ENCODE measurements at regions not wholly inside any gene's neighbourhood (a gene's known extent, or its start where the extent isn't known, plus 50 kb on each side); places are given as distances from the start of the nearest gene placed in this dataset.
"Not testable (repeated sequence)": the region's sequence is repeated elsewhere in the genome, so short reads cannot be mapped to it uniquely, and the experiment has no call there.

DNA sequence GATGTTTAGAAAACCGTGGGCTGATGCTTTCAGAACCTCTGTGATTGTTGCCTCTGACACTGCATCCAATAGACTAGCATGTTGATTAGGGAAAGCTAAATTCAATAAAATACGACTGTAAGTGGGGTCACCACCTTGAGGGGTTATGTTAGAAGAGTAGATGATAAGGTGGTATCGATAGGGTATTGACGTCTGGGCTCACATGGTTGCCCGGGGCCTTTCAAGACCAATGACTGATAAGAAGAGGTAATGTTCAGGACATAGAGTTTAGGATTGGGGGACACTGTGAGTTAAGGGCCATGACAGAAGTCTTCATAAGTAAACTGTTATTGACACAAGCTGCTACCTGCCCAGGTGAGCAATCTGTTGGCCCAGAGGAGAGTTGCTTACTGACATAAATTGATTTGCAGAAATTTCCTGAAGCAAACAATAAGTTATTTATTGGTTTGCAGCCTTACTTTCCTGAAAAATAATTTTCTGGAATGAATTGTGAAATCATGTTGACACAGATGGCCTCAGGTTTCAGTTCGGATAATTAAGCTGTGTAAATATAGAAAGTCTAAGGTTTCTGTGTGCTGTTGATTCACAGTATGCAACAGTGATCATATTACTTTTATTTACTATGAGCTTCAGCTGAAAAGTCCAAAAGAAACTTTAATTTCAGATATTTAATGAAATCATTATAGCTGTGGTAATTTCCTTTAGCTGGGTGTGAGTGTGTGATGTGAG lies 289.9 kb upstream of the PRSS16 start:
- DNase-seq: not testable (repeated sequence)

DNA sequence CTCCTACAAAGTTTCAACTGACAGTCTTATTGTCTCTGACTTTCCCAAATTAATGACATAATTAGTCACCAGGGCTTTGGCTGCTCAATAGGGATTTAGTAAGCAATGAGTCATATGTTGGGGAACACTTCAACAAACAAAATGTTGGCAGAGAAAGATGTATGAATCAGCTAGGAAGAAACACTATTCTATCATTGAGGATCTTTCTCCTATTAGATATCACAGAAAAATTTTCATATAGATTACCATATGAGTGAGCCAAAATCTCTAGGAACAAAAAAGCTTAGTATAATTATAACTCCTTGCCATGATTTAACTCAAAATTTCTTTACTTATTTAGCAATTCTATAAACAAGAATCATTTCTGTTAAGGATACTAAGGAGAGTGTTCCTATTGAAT lies 286.3 kb upstream of the PRSS16 start:
- DNase-seq: not testable (repeated sequence)

DNA sequence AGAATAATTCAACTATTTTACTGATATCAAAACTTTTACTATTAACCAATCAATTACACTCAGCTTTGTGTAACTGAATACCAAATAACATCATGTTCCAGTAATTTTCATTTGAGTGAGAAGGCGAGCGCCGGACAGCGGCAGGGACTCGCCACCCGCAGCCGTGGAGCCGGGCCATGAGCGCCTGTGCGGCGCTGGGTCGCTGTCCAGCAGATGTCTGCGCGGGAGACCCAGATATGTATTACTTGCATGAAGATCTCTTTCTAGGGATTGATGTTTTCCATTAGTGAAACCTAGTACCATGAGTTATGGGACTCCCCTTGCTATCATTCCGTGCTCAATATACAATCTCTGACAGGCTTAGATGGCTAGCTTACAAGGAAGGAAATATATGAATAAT lies 245.1 kb upstream of the PRSS16 start:
- no peak for DNase-seq

DNA sequence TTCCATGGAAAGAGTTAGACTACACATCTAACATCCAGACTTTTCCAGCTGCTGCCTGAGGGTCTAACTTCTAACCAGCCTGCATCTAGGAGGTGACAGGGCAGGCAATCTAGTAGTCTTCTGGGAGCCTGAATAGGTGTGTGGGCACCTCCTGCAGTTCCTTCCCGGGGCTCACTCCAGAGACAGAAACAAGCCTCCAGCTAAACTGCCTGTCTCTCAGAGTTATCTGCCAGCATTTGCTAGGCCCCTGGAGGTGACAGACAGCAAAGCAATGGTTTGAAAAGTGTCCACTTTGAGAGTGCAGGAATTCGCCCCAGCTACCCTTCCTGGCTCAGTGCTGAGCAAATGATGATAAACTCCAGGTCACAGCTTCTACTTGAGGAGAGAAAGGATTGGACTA lies 240.5 kb upstream of the PRSS16 start:
- DNase-seq: no peak

DNA sequence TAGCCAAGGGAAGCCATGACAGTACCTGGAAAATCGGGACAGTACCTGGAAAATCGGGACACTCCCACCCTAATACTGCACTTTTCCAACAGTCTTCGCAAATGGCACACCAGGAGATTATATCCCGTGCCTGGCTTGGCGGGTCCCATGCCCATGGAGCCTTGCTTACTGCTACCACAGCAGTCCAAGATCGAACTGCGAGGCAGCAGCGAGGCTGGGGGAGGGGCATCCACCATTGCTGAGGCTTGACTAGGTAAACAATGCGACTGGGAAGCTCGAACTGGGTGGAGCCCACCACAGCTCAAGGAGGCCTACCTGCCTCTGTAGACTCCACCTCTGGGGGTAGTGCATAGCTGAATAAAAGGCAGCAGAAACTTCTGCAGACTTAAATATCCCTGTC lies 238.9 kb upstream of the PRSS16 start:
- not testable (repeated sequence) for DNase-seq

DNA sequence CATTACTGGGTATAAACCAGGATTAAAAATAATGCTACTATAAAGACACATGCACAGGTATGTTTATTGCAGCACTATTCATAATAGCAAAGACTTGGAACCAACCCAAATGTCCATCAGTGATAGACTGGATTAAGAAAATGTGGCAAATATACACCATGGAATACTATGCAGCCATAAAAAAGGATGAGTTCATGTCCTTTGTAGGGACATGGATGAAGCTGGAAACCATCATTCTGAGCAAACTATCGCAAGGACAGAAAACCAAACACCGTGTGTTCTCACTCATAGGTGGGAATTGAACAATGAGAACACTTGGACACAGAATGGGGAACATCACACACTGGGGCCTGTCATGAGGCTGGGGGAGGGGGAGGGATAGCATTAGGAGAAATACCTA lies 233.4 kb upstream of the PRSS16 start:
- not testable (repeated sequence) for DNase-seq

DNA sequence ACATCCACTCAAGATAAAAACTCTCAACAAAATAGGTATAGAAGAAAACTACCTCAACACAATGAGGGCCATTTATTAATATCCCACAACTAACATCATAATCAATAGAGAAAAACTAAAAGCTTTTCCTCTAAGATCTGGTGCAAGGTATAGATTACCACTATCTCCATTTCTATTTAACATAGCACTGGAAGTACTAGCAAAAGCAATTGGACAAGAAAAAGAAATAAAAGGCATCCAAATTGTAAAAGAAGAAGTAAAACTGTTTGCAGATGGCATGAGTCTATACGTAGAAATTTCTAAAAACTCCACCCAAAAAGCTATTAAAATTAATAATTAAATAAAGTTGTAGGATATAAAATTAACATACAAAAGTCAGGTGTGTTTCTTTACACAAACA lies 230.8 kb upstream of the PRSS16 start:
- DNase-seq: no peak

DNA sequence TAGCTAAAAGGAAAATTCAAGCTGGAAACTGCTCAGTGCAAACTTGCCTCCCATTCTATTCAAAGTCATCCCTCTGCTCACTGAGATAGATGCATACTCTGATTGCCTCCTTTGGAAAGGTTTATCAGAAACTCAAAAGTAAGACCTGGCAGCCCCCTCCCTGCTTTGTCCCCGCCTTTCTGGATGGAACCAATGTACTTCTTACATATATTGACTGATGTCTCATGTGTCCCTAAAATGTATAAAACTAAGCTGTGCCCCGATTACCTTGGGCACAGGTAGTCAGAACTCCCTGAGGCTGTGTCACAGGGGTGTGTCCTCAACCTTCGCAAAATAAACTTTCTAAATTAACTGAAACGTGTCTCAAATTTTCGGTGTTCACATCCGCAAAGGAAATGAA lies 229.1 kb upstream of the PRSS16 start:
- DNase-seq: not testable (repeated sequence)

DNA sequence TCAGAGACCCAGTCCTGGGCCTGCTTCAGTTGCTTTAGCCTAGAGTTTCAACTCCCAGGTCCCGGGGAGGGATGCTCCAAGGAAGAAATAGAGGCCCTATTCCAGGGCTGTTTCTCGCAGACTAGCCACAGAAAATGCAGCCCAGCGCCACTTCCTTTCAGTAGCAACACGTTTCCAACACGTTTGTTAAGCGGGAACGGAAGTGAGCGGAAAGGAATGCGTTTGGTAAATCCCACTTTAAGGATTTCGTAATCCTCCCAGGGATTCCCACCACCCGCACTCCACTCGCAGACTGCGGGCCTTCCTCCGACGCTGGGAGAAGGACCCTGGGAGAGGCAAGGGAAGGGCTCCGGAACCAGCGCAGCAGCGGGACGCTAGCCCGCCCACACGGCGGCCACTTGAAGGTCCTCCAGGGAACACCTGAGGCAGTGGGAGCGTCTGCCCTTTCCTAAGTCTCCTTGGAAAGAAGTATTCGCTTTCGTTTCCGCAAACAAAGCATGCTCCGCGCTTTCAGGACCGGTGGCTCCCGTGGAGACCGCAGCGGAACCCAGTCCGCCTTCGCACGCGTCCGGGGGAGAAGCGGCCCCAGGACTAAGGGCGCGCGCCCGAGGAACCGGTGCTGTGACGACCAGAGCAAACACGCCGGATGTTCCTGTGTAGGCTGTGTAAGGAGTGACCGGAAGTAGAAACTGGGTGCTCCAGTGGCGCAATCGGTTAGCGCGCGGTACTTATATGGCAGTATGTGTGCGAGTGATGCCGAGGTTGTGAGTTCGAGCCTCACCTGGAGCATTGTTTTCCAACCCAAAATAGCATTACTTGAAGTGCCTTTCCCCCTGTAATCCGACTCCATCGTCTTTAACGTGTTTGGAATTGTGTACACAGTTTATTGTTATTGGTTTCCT lies 227.6 kb upstream of the PRSS16 start:
- DNase-seq: peak; percentile 47

DNA sequence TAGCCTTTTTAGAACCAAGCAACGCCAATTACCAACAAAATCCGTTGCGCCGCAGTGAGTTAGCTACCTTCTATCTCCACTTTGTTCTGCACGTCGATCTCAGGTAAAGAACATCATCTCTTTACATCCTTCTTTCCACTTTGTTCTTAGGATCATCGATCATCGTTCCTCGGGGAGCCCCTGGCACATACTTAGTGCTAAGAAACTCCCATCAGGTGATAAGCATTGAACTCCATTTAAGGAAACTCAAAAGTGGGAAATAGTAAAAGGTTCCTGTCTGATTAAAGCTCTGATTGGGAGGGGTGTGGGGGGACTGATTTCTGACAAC lies 227.0 kb upstream of the PRSS16 start:
- no peak for DNase-seq

DNA sequence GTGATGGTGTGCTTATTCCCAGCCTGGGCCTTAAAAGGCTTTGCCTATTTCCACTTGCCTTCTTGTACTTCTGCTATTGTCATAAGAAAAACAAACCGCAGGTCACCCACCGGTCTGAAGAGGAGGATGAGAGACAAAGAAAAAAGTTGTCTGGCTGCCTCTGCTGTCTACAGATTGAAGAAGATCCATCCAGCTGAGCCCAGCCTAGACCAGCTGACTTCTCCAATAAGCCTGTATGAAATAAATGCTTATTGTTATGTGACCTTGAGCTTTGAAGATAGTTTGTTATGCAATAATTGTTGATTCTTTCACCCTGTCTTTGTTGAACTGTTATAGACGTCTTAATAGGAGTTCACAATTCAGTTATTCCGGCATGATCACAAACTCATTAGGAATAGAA lies 223.8 kb upstream of the PRSS16 start:
- DNase-seq: no peak

DNA sequence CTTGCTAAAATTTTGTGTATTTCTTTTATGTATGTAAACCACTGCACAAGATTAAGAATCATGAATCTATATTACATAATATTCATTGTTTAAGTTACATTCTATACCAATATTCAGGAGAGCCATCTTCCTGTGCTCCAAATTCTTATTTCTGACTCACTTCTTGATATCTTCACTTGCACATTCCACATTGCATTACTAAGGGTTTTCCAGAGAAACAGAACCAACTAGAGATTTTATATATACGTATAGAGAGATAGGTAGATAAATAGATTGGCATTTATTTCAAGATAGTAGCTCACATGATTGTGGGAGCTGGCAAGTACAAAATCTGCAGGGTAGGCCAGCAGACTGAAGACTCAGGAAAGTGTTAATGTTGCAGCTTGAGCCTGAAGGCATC lies 222.2 kb upstream of the PRSS16 start:
- no peak for DNase-seq

DNA sequence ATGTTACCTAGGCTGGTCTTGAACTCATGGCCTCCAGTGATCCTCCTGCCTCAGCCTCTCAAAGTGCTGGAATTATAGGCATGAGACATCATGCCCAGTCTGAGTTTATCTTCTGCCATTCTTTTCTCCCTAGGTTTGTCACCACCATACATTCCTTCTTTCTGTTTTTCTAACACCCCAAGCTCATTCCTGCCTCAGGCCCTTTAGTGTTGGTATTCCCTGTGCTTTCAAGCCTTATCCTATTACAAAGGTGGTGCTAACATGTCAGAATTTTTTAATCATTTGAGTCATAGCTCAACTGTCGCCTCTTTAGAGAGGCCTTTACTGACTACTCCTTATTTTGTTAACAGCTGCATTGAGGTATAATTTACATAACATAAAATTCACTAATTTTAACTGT lies 221.1 kb upstream of the PRSS16 start:
- no peak for DNase-seq

DNA sequence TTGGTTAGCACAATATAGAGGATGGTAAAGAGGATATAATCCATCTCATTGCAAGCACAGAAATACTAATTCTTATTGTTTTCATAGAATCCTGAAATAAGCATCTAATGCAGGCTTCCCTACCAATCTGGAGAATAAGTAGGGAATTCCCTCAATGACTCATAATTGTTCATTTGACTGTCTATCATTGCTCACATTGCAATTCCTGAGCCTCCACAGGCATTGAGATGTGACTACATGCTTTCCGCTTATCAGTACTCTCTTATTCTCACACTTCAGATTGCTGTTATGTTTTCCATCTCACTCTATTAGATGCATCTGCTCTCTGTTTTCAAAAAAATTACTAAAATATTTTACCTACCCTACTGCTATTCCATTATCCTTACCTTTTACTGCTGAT lies 216.2 kb upstream of the PRSS16 start:
- no peak for DNase-seq

DNA sequence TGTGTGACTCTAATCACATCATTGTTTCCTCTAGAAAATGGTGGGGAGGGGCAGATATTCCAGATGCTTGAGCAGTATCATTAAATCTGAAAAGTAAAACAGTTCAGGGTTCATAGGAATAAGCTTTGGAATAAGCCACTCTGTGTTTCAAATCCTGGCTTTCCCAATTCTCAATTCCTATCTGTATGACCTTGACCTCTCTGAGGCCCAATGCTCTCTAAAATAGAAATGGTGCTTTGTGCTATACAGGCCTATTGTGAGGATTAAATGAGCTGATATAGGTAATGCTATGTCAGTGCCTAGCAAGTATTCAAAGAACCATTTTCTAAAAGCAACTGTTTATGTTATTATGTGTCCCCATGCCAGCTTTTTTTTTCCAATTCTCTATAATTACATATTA lies 209.0 kb upstream of the PRSS16 start:
- no peak for DNase-seq

DNA sequence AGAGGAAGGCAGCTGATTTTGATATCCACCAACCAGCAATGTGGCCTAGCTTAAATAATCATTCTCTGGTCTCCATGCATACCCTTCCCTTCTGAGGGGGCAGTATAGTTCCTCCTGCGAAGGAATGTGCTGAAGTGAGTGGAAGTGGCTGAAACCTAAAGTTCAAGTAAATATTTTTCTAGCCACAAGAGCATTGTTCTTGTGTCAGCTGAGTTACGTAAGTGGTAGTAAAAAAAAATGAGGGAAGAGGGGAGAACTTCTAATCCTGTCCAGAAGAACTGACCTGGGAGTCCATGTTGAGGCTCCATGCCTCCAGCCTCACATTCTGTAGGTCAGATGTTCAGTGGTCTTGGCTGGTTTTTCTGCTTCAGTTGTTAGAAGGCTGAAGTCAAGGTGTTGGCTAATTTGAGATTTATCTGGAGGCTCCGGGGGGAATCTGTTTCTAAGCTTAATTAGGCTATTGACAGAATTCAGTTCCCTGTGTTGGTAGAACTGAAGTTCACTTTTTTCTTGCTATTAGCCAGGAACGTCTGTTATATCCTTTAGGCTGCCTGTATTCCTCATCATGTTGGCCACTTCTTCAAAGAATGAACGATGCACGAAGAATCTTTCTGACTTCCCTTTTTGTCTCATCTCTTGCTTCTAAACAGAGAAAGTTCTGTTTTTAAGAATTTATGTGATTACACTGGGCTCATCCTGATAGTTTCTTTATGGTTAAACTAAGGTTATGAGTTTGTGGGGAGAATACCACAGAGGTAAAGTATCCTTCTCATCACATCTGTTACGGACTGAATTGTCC lies 207.1 kb upstream of the PRSS16 start:
- DNase-seq: no peak

DNA sequence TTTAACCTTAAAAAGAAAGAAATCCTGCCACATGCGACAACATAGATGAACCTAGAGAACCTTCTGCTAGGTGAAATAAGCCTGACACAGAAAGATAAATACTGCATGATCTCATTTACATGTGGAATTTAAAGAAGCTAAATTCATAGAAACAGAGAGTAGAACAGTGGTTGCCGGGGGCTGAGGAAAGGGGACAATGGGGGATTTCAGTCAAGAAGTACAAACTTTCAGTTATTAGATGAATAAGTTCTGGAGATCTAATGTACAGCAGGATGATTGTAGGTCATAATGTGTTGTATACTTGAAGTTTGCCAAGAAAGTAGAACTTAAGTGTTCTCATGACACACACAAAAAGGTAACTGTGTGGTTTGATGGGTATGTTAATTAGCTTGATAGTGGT lies 204.3 kb upstream of the PRSS16 start:
- DNase-seq: no peak

DNA sequence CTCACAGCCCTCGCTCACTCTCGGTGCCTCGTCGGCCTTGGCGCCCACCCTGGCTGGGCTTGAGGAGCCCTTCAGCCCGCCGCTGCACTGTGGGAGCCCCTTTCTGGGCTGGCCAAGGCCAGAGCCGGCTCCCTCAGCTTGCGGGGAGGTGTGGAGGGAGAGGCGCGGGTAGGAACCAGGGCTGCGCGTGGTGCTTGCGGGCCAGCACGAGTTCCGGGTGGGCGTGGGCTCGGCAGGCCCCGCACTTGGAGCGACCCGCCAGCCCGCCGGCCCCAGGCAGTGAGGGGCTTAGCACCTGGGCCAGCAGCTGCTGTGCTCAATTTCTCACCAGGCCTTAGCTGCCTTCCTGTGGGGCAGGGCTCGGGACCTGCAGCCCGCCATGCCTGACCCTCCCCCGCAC lies 202.4 kb upstream of the PRSS16 start:
- DNase-seq: not testable (repeated sequence)

DNA sequence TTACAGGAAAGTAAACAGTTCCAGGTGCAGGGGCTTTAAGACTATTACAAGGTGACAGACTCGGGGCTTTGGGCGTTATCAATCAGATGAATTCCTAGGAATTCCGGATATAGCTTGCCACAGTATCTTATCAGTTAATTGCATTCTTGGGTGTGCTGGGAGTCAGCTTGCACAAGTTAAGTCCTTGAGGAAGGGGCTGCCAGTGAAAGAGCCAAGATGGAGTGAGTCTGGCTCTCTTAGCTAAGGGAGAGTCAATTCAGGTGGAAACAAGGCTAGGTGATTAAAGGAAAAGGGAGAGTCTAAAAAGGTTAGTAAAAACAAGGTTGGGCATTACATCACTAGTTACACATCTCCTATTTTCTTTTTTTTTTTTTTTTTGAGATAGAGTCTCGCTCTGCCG lies 199.8 kb upstream of the PRSS16 start:
- DNase-seq: not testable (repeated sequence)

DNA sequence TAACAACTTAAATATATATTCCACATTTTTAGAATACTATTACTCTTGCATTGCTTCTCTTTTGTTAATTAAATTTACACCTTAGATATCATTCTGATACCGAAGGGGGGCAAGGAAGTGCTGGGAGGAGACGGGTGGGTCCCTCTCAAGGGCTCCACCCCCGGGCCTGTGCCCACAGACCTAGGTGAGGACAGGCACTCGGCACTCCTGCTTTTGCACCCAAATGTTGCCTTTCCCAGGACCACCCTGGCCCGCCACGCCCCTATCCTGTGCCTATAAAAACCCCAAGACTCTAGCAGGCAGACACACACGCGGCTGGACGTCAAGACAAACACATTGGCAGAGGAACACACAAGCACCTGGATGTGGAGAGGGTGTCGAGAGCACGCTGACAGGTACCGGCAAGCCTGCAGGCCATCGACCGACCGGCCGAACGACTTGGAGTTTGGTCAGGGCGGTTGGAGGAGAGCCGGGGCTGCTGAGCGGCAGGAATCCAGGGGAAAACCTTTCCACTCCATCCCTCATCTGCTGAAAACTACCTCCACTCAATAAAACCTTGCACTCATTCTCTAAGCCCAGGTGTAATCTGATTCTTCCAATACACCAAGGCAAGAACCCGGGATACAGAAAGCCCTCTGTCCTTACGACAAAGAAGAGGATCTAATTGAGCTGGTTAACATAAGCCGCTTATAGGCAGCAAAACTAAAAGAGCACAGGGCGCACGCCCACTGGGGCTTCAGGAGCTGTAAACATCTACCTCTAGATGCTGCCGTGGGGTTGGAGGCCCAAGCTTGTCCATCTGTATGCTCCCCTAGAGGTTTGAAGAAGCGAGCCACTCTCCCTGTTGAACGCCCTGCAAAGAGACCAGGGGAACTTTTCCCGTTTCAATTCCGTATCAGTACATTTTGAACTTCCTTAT lies 197.4 kb upstream of the PRSS16 start:
- DNase-seq: no peak

DNA sequence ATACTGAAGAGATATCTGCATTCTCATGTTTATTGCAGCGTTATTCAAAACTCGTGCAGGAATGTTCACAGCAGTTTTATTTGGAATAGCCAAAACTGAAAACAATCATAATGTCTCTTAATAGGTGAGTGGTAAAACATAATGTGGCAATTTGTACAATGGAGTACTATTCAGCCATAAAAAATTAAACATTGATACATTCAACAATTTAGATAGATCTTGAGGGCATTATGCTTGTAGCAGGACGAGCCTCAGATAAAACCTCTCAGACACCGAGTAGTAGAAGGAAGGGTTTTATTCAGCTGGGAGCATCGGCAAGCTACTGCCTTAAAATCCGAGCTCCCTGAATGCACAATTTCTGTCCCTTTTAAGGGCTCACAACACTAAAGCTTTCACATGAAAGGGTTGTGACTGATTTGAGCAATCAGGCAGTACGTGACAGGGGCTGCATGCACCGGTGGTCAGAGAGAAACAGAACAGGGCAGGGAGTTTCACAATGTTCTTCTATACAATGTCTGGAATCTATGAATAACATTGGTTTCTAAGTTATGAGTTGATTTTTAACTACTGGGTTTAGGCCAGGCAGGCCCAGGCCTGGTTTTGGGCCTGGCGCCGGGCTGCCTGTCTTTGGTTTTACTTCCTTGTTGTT lies 195.3 kb upstream of the PRSS16 start:
- not testable (repeated sequence) for DNase-seq

DNA sequence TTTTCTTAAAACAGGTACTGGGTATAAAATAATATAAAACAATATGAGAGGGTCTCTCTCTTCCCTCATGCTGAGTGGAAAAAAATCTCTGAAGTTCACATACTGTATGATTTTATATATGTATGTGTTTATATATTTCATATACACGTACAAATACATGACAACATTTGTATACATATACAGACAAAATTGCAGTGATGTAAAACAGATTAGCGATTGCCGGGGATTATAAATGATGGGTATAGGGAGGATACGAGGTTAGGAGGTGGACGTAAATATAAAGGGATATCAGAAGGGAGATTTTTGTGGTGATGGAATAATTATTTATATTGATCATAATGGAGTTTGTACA lies 194.8 kb upstream of the PRSS16 start:
- no peak for DNase-seq
